ENCODE measurements at regions not wholly inside any gene's neighbourhood (a gene's known extent, or its start where the extent isn't known, plus 50 kb on each side); places are given as distances from the start of the nearest gene placed in this dataset.

DNA sequence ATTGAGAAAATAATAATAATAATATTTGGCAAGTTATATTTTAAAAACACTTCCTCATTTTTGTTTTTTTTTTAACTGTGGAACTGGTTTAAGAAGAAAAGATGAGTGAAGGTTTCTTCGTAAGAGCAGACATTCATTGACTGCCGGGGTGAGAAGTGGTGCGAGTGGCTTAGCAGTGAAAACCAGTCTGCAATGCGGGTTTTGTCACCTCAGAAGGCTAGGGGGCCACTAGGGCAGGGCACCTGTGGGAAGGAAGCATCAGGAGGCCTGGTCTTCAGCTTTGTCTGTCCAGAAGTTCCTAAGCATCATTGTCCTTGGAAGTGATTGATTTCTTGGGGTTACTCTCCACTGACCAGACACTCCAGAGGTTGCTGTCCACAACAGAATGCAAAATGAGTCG, 339.2 kb downstream of the ZNF326 start (continued):
- TF ChIP-seq, protein P1, sequence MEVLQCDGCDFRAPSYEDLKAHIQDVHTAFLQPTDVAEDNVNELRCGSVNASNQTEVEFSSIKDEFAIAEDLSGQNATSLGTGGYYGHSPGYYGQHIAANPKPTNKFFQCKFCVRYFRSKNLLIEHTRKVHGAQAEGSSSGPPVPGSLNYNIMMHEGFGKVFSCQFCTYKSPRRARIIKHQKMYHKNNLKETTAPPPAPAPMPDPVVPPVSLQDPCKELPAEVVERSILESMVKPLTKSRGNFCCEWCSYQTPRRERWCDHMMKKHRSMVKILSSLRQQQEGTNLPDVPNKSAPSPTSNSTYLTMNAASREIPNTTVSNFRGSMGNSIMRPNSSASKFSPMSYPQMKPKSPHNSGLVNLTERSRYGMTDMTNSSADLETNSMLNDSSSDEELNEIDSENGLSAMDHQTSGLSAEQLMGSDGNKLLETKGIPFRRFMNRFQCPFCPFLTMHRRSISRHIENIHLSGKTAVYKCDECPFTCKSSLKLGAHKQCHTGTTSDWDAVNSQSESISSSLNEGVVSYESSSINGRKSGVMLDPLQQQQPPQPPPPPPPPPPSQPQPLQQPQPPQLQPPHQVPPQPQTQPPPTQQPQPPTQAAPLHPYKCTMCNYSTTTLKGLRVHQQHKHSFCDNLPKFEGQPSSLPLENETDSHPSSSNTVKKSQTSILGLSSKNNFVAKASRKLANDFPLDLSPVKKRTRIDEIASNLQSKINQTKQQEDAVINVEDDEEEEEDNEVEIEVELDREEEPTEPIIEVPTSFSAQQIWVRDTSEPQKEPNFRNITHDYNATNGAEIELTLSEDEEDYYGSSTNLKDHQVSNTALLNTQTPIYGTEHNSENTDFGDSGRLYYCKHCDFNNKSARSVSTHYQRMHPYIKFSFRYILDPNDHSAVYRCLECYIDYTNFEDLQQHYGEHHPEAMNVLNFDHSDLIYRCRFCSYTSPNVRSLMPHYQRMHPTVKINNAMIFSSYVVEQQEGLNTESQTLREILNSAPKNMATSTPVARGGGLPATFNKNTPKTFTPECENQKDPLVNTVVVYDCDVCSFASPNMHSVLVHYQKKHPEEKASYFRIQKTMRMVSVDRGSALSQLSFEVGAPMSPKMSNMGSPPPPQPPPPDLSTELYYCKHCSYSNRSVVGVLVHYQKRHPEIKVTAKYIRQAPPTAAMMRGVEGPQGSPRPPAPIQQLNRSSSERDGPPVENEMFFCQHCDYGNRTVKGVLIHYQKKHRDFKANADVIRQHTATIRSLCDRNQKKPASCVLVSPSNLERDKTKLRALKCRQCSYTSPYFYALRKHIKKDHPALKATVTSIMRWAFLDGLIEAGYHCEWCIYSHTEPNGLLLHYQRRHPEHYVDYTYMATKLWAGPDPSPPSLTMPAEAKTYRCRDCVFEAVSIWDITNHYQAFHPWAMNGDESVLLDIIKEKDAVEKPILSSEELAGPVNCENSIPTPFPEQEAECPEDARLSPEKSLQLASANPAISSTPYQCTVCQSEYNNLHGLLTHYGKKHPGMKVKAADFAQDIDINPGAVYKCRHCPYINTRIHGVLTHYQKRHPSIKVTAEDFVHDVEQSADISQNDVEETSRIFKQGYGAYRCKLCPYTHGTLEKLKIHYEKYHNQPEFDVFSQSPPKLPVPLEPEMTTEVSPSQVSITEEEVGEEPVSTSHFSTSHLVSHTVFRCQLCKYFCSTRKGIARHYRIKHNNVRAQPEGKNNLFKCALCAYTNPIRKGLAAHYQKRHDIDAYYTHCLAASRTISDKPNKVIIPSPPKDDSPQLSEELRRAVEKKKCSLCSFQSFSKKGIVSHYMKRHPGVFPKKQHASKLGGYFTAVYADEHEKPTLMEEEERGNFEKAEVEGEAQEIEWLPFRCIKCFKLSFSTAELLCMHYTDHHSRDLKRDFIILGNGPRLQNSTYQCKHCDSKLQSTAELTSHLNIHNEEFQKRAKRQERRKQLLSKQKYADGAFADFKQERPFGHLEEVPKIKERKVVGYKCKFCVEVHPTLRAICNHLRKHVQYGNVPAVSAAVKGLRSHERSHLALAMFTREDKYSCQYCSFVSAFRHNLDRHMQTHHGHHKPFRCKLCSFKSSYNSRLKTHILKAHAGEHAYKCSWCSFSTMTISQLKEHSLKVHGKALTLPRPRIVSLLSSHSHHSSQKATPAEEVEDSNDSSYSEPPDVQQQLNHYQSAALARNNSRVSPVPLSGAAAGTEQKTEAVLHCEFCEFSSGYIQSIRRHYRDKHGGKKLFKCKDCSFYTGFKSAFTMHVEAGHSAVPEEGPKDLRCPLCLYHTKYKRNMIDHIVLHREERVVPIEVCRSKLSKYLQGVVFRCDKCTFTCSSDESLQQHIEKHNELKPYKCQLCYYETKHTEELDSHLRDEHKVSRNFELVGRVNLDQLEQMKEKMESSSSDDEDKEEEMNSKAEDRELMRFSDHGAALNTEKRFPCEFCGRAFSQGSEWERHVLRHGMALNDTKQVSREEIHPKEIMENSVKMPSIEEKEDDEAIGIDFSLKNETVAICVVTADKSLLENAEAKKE (CRISPR knock-in tag; IDR thresholded peaks at IDR 0.05), result no peak
- TF ChIP-seq, protein P2, sequence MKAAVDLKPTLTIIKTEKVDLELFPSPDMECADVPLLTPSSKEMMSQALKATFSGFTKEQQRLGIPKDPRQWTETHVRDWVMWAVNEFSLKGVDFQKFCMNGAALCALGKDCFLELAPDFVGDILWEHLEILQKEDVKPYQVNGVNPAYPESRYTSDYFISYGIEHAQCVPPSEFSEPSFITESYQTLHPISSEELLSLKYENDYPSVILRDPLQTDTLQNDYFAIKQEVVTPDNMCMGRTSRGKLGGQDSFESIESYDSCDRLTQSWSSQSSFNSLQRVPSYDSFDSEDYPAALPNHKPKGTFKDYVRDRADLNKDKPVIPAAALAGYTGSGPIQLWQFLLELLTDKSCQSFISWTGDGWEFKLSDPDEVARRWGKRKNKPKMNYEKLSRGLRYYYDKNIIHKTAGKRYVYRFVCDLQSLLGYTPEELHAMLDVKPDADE (IDR thresholded peaks at IDR 0.05), result no peak
- TF ChIP-seq CREB1 (CRISPR knock-in tag; IDR thresholded peaks at IDR 0.05; ENCODE audit: low read depth) (no peak), ZNF114 (CRISPR knock-in tag; IDR thresholded peaks at IDR 0.05) (no peak), JUNB (IDR thresholded peaks at IDR 0.05; ENCODE audit: unreplicated experiment) (no peak)

DNA sequence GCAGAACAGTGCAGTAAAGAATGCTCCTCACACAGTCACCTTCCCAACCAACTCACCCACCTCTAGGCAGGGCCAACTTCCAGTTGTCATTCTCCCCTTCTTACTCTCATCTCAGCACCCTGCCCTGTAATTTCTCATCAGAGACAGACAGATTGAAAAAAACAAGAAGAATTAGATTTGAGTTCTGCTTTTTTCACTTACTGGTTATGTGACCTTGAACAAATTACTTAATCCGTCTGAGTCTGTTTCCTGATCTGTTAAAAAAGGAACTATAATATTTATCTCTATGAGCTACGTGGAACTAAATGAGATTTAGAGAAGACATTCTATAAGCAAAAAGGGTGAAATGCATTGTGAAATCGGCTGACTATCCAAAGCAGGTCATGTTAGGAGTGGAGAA, 330.3 kb downstream of the ZNF326 start:
- H3K36me3 Mint-ChIP-seq (ENCODE audit: low read depth), result no peaks in the 10 kb centered on the region
- ATAC-seq (no peak), DNase-seq (ENCODE audit: low spot score) (no peak)
- Histone ChIP-seq H3K4me1 (ENCODE audit: insufficient read depth) (peaks cover 17% of the 10 kb centered on the region), H4K20me1 (replicated peaks; ENCODE audit: insufficient read depth) (no peaks in the 10 kb centered on the region), H3K36me3 (ENCODE audit: insufficient read depth) (no peaks in the 10 kb centered on the region), H3K9me2 (ENCODE audit: insufficient read depth) (peaks cover 18% of the 10 kb centered on the region), H3K27ac (ENCODE audit: low read depth) (no peak overlapping the region), H3F3A (replicated peaks; ENCODE audit: low read depth) (no peaks in the 10 kb centered on the region), H3K27me3 (ENCODE audit: insufficient read depth) (no peaks in the 10 kb centered on the region), H2AFZ (no peak overlapping the region), H3K79me2 (replicated peaks; ENCODE audit: insufficient read depth) (no peaks in the 10 kb centered on the region), H3K4me2 (no peak overlapping the region), H3K4me3 (no peak overlapping the region)
- H3K9me3 Mint-ChIP-seq, result no peaks in the 10 kb centered on the region
- no peak overlapping the region for H3K4me3 Mint-ChIP-seq
- H3K4me1 Mint-ChIP-seq, result peaks cover 10% of the 10 kb centered on the region
- H3K27ac Mint-ChIP-seq, result no peak overlapping the region
- peaks cover 9% of the 10 kb centered on the region for H3K27me3 Mint-ChIP-seq (ENCODE audit: insufficient read depth, low read depth, poor library complexity)
- TF ChIP-seq, protein P3, sequence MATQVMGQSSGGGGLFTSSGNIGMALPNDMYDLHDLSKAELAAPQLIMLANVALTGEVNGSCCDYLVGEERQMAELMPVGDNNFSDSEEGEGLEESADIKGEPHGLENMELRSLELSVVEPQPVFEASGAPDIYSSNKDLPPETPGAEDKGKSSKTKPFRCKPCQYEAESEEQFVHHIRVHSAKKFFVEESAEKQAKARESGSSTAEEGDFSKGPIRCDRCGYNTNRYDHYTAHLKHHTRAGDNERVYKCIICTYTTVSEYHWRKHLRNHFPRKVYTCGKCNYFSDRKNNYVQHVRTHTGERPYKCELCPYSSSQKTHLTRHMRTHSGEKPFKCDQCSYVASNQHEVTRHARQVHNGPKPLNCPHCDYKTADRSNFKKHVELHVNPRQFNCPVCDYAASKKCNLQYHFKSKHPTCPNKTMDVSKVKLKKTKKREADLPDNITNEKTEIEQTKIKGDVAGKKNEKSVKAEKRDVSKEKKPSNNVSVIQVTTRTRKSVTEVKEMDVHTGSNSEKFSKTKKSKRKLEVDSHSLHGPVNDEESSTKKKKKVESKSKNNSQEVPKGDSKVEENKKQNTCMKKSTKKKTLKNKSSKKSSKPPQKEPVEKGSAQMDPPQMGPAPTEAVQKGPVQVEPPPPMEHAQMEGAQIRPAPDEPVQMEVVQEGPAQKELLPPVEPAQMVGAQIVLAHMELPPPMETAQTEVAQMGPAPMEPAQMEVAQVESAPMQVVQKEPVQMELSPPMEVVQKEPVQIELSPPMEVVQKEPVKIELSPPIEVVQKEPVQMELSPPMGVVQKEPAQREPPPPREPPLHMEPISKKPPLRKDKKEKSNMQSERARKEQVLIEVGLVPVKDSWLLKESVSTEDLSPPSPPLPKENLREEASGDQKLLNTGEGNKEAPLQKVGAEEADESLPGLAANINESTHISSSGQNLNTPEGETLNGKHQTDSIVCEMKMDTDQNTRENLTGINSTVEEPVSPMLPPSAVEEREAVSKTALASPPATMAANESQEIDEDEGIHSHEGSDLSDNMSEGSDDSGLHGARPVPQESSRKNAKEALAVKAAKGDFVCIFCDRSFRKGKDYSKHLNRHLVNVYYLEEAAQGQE (IDR thresholded peaks at IDR 0.05; ENCODE audit: unreplicated experiment), result no peak
- TF ChIP-seq POLR2AphosphoS5 (IDR thresholded peaks at IDR 0.05; ENCODE audit: low read depth), result no peak
- no peak for TF ChIP-seq ZNF114 (CRISPR knock-in tag; IDR thresholded peaks at IDR 0.05)
- TF ChIP-seq NANOG (IDR thresholded peaks at IDR 0.05; ENCODE audit: borderline replicate concordance), result no peak
- TF ChIP-seq JUNB (IDR thresholded peaks at IDR 0.05; ENCODE audit: unreplicated experiment), result no peak
- TF ChIP-seq, protein P2 (IDR thresholded peaks at IDR 0.05), result no peak
- TF ChIP-seq ZNF331 (CRISPR knock-in tag; IDR thresholded peaks at IDR 0.05; ENCODE audit: low read depth), result no peak
- TF ChIP-seq EZH2 (IDR thresholded peaks at IDR 0.05; ENCODE audit: low read depth, unreplicated experiment), result no peak
- no peak for TF ChIP-seq STAT1 (IDR thresholded peaks at IDR 0.05; ENCODE audit: unreplicated experiment)

Data from GM23338 (cell line).